IMR-90 (cell line): ENCODE measurements at regions not wholly inside any gene's neighbourhood (a gene's known extent, or its start where the extent isn't known, plus 50 kb on each side); places are given as distances from the start of the nearest gene placed in this dataset.

Source experiments
- ATAC-seq: fragments of 200-7000 bp; cut with Tn5 transposase; 2 replicates; pipeline ENCODE4 v1.9.1; 2020; ENCODE audit warnings: low read depth, mild to moderate bottlenecking, moderate library complexity
- BruUV-seq: library from RNA; stranded (reverse); fragments of 400-500 nt; replicated peaks from 2 replicates; lab custom pipeline; 2021; lab: Mats Ljungman, UMichigan
- CTCF ChIA-PET: fragments of 300-600 bp; formaldehyde crosslinking; extraction: SDS; loops from one replicate; lab custom pipeline; 2021; ENCODE audit warnings: antibody characterized with exemption; lab: Yijun Ruan, JAX
- POLR2A ChIA-PET: fragments of 300-600 bp; sonication (Branson Sonifier 250); formaldehyde crosslinking; loops from one replicate; lab custom pipeline; 2022; ENCODE audit warnings: antibody characterized with exemption; ENCODE audit not compliant: unreplicated experiment; lab: Charles Lee
- DNase-seq: peaks from one replicate; pipeline ENCODE4 v3.0.0; 2013
- H2AFZ ChIP-seq: replicated peaks from 2 replicates; pipeline ENCODE3; 2013; ENCODE audit warnings: low read length, mild to moderate bottlenecking; ENCODE audit not compliant: poor library complexity
- H2AK5ac ChIP-seq: 2 replicates; pipeline ENCODE4 v1.6.1; 2013; ENCODE audit warnings: low read depth, low read length, inconsistent platforms
- H2AK9ac ChIP-seq: replicated peaks from 2 replicates; pipeline ENCODE3; 2013; ENCODE audit warnings: mild to moderate bottlenecking, low read depth, low read length, moderate library complexity; ENCODE audit not compliant: poor library complexity
- H2BK120ac ChIP-seq: 2 replicates; pipeline ENCODE4 v1.6.1; 2013; ENCODE audit warnings: low read depth, low read length, inconsistent platforms
- H2BK15ac ChIP-seq: 3 replicates; pipeline ENCODE4 v1.6.1; 2013; ENCODE audit warnings: low read depth, low read length, inconsistent platforms
- H2BK20ac ChIP-seq: 2 replicates; pipeline ENCODE4 v1.6.1; 2013; ENCODE audit warnings: low read depth, mild to moderate bottlenecking, inconsistent platforms, low read length, moderate library complexity
- H2BK5ac ChIP-seq: 2 replicates; pipeline ENCODE4 v1.6.1; 2013; ENCODE audit warnings: mild to moderate bottlenecking, low read depth, low read length, inconsistent platforms; ENCODE audit not compliant: poor library complexity, severe bottlenecking
- H3K14ac ChIP-seq: replicated peaks from 2 replicates; pipeline ENCODE4 v1.6.1; 2013; ENCODE audit warnings: low read depth, low read length, inconsistent platforms
- H3K18ac ChIP-seq: 2 replicates; pipeline ENCODE4 v1.6.1; 2013; ENCODE audit warnings: low read depth, low read length, control low read depth
- H3K23ac ChIP-seq: 2 replicates; pipeline ENCODE4 v1.6.1; 2013; ENCODE audit warnings: low read depth, low read length, inconsistent platforms
- H3K27ac ChIP-seq: 2 replicates; pipeline ENCODE4 v1.5.1; 2013; ENCODE audit warnings: mild to moderate bottlenecking, control low read depth, low read length; ENCODE audit not compliant: insufficient read depth
- H3K27me3 ChIP-seq: 2 replicates; pipeline ENCODE4 v1.6.1; 2013; ENCODE audit warnings: low read length; ENCODE audit not compliant: control insufficient read depth, insufficient read depth
- H3K36me3 ChIP-seq: 2 replicates; pipeline ENCODE4 v1.6.1; 2013; ENCODE audit warnings: low read length, mixed read lengths; ENCODE audit not compliant: control insufficient read depth, insufficient read depth
- H3K4ac ChIP-seq: 2 replicates; pipeline ENCODE4 v1.6.1; 2013; ENCODE audit warnings: low read depth, low read length, inconsistent platforms
- H3K4me1 ChIP-seq: 2 replicates; pipeline ENCODE4 v1.6.1; 2013; ENCODE audit warnings: low read length, mixed read lengths; ENCODE audit not compliant: control insufficient read depth, insufficient read depth
- H3K4me2 ChIP-seq: 2 replicates; pipeline ENCODE4 v1.6.1; 2013; ENCODE audit warnings: low read depth, mild to moderate bottlenecking, control low read depth, low read length, moderate library complexity
- H3K4me3 ChIP-seq: 2 replicates; pipeline ENCODE4 v1.5.1; 2013; ENCODE audit warnings: low read depth, mild to moderate bottlenecking, control low read depth, low read length, moderate library complexity; ENCODE audit not compliant: insufficient read depth
- H3K56ac ChIP-seq: 2 replicates; pipeline ENCODE4 v1.6.1; 2013; ENCODE audit warnings: low read length, inconsistent platforms; ENCODE audit not compliant: insufficient read depth; ENCODE audit errors: extremely low read depth
- H3K79me1 ChIP-seq, 2 experiments: 2 replicates each; pipeline ENCODE4 v1.6.1; 2013; ENCODE audit warnings: low read length in 2 of 2, inconsistent platforms in 1 of 2, low read depth in 1 of 2
- H3K9ac ChIP-seq: 2 replicates; pipeline ENCODE4 v1.6.1; 2013; ENCODE audit warnings: low read depth, low read length, control low read depth
- H3K9me1 ChIP-seq: 2 replicates; pipeline ENCODE4 v1.6.1; 2013; ENCODE audit warnings: low read length, inconsistent platforms; ENCODE audit not compliant: insufficient read depth
- H3K9me3 ChIP-seq: 2 replicates; pipeline ENCODE4 v1.6.1; 2013; ENCODE audit warnings: low read length; ENCODE audit not compliant: control insufficient read depth, insufficient read depth
- H4K20me1 ChIP-seq: 2 replicates; pipeline ENCODE4 v1.6.1; 2013; ENCODE audit warnings: low read length, inconsistent platforms; ENCODE audit not compliant: insufficient read depth
- H4K5ac ChIP-seq: 2 replicates; pipeline ENCODE4 v1.6.1; 2013; ENCODE audit warnings: mild to moderate bottlenecking, low read depth, low read length, control low read depth
- H4K8ac ChIP-seq, 2 experiments: 2 replicates each; pipeline ENCODE4 v1.6.1; 2013; ENCODE audit warnings: low read depth in 2 of 2, low read length in 2 of 2, control low read depth in 1 of 2, inconsistent platforms in 1 of 2
- H4K91ac ChIP-seq: 2 replicates; pipeline ENCODE4 v1.6.1; 2013; ENCODE audit warnings: low read depth, low read length, inconsistent platforms; ENCODE audit not compliant: insufficient read depth
- BHLHE40 ChIP-seq: fragments of 150-350 bp; IDR thresholded peaks from 2 replicates; pipeline ENCODE4 v1.6.1; 2016; ENCODE audit warnings: mild to moderate bottlenecking, low read depth, low read length
- MAFK ChIP-seq: IDR thresholded peaks from 2 replicates; pipeline ENCODE4 v1.6.1; 2012; ENCODE audit warnings: low read depth, low read length, improper control_type of control experiment
- MAZ ChIP-seq: IDR thresholded peaks from 2 replicates; pipeline ENCODE4 v1.6.1; 2012; ENCODE audit warnings: low read depth, mild to moderate bottlenecking, low read length, improper control_type of control experiment, moderate library complexity, borderline replicate concordance
- WGBS, 2 experiments: methylation state at CpG; one replicate each; pipeline versions ENCODE4 v1.1.5 to v1.1.7; 2013; ENCODE audit warnings: missing lambda C conversion rate in 2 of 2; ENCODE audit not compliant: insufficient read length in 1 of 2; ENCODE audit errors: extremely low coverage in 2 of 2; 5-methylcytosine and 5-hydroxymethylcytosine counted together
- dilution Hi-C: fragments of 300-500 bp; cut with HindIII; formaldehyde crosslinking; loops from one replicate; pipeline ENCODE4 v1.14.3; 2018; ENCODE audit warnings: low sequenced_read_pairs; ENCODE audit not compliant: unreplicated experiment
- in situ Hi-C: fragments of 300-500 bp; cut with MboI; formaldehyde crosslinking; loops from 3 replicates; pipeline ENCODE4 v1.14.3; 2019; ENCODE audit warnings: low sequenced_read_pairs, inconsistent platforms, mixed read lengths
- intact Hi-C: fragments of 100-400 bp; cut with micrococcal nuclease; formaldehyde crosslinking; loops from 2 replicates; pipeline ENCODE4 v1.10.0; 2022

GRCh38 chr1:37240897-37241296 is 206.6 kb upstream of the GRIK3 start:
- H3K4me2 ChIP-seq: no peak overlapping the region
- intact Hi-C loops: no loop called here
- no peak overlapping the region for H3K56ac ChIP-seq
- H3K4ac ChIP-seq: no peak overlapping the region
- no TSS peak for BruUV-seq
- H2BK15ac ChIP-seq: no peak overlapping the region
- in situ Hi-C loops: no loop called here
- no peak for ATAC-seq
- dilution Hi-C loops: no loop called here
- H2BK20ac ChIP-seq: no peak overlapping the region
- H3K9me3 ChIP-seq: no peaks in the 10 kb centered on the region
- H4K91ac ChIP-seq: no peak overlapping the region
- no peak for DNase-seq
- no peaks in the 10 kb centered on the region for H3K4me1 ChIP-seq
- no peaks in the 10 kb centered on the region for H3K27me3 ChIP-seq
- no peak overlapping the region for H3K23ac ChIP-seq
- H2AK9ac ChIP-seq: no peak overlapping the region
- H4K5ac ChIP-seq: no peak overlapping the region
- no peak overlapping the region for H3K18ac ChIP-seq
- H2BK5ac ChIP-seq: no peak overlapping the region
- H3K9me1 ChIP-seq: no peaks in the 10 kb centered on the region
- no peaks in the 10 kb centered on the region for H4K20me1 ChIP-seq
- no peak overlapping the region for H4K8ac ChIP-seq
- no peak overlapping the region for H3K4me3 ChIP-seq
- no peak overlapping the region for H3K14ac ChIP-seq
- no peaks in the 10 kb centered on the region for H3K36me3 ChIP-seq
- no peak overlapping the region for H2AFZ ChIP-seq
- WGBS, 2 experiments: no CpG with 5 or more reads among the region's 15 CpGs
- no peak for TF ChIP-seq BHLHE40
- TF ChIP-seq MAZ: no peak
- TF ChIP-seq MAFK: no peak
- no peak overlapping the region for H3K27ac ChIP-seq
- H3K79me1 ChIP-seq: no peaks in the 10 kb centered on the region
- no peak overlapping the region for H3K9ac ChIP-seq
- H2AK5ac ChIP-seq: no peak overlapping the region
- ChIA-PET POLR2A (no interaction called here), CTCF (no interaction called here)
- H2BK120ac ChIP-seq: no peak overlapping the region
